Mucosa of descending colon (tissue), 3 donors: ENCODE measurements at regions not wholly inside any gene's neighbourhood (a gene's known extent, or its start where the extent isn't known, plus 50 kb on each side); places are given as distances from the start of the nearest gene placed in this dataset.

ENCODE experiments used
- ATAC-seq: fragments of 200-7000 bp; cut with Tn5 transposase; one replicate; pipeline ENCODE4 v1.9.1; 2020; ENCODE audit warnings: mild to moderate bottlenecking, moderate library complexity
- DNase-seq, 3 donors: peaks; one replicate each; pipeline ENCODE4 v3.0.0-alpha.2; 2020
- H3K36me3 ChIP-seq: fragments of 200-600 bp; one replicate; pipeline ENCODE4 v1.8.0; 2021; ENCODE audit warnings: low read depth, mild to moderate bottlenecking
- H3K4me1 ChIP-seq: fragments of 200-600 bp; one replicate; pipeline ENCODE4 v1.8.0; 2021; ENCODE audit warnings: low read depth, mild to moderate bottlenecking
- H3K4me3 ChIP-seq: fragments of 200-600 bp; one replicate; pipeline ENCODE4 v1.8.0; 2021; ENCODE audit warnings: mild to moderate bottlenecking
- H3K9me3 ChIP-seq: fragments of 200-600 bp; one replicate; pipeline ENCODE4 v1.8.0; 2021; ENCODE audit warnings: mild to moderate bottlenecking
- intact Hi-C, 2 donors: fragments of 100-400 bp; cut with DNase I in 1 of 2; cut with micrococcal nuclease in 1 of 2; formaldehyde crosslinking; loops; one replicate each; pipeline versions ENCODE4 v1.11.0 to v1.11.1; 2022; cut with DNase I, micrococcal nuclease
- TF ChIP-seq, protein P1 (sequence below): fragments of 200-600 bp; IDR thresholded peaks from one replicate; pipeline ENCODE4 v1.8.0; 2022; ENCODE audit warnings: antibody characterized with exemption, mild to moderate bottlenecking
- donor health status: DM: no; HTN: no; CAD: no; lungs with moderate emphysema.
- donor health status: DM: no; HTN: no; CAD: no.
- donor health status: DM: no; HTN: yes; CAD: no.

DNA sequence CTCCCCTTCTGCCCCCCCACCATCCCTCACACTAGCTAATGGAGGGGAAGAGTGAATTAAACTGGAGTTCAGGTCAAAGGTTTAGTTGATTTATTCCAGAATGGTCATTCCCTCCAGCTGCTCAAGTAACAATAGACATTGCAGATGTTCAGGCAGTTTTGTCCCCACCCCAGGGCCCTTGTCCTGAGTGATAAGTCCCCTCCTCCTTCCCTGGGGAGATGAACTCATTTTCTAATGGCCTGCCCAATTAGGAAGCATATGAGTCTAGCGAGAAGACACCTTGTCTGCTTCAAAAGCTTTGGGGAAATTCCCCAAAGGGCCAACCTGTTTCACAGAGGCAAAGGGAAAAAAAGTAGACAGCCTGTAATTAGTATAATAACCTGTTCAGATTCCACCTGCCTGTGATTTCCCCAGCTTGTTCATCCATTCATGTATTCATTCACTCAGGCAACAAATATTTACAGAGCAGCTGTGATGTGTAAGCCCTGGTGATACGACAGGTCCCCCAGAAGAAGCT, 165.3 kb downstream of the SHQ1 start:
- TF ChIP-seq, protein P1, sequence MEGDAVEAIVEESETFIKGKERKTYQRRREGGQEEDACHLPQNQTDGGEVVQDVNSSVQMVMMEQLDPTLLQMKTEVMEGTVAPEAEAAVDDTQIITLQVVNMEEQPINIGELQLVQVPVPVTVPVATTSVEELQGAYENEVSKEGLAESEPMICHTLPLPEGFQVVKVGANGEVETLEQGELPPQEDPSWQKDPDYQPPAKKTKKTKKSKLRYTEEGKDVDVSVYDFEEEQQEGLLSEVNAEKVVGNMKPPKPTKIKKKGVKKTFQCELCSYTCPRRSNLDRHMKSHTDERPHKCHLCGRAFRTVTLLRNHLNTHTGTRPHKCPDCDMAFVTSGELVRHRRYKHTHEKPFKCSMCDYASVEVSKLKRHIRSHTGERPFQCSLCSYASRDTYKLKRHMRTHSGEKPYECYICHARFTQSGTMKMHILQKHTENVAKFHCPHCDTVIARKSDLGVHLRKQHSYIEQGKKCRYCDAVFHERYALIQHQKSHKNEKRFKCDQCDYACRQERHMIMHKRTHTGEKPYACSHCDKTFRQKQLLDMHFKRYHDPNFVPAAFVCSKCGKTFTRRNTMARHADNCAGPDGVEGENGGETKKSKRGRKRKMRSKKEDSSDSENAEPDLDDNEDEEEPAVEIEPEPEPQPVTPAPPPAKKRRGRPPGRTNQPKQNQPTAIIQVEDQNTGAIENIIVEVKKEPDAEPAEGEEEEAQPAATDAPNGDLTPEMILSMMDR = no peak
- no peaks in the 10 kb centered on the region for H3K9me3 ChIP-seq
- no peaks in the 10 kb centered on the region for H3K4me1 ChIP-seq
- DNase-seq (no peak), ATAC-seq (peak; percentile 51)
- intact Hi-C loops = no loop called here
- H3K36me3 ChIP-seq = no peaks in the 10 kb centered on the region
- no peak overlapping the region for H3K4me3 ChIP-seq

DNA sequence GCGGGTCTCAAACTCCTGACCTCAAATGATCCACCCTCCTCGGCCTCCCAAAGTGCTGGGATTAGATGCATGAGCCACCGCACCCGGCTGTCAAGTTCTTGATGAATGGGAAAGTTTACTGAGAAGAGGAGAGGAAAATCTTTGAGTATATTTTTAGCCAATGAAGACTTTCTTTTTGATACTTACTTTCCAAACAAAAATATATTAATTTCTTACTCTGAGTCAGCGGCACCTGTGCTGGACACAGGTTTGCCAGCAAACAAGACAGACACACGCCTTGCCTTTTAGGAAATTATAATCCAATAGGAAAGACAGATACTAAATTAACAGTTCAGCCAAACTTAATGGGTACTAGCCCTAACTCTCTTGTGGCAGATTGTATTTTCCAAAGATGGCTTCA, 166.6 kb downstream of the SHQ1 start:
- H3K4me1 ChIP-seq = no peaks in the 10 kb centered on the region
- no peak for ATAC-seq
- intact Hi-C loops = no loop called here
- no peaks in the 10 kb centered on the region for H3K36me3 ChIP-seq
- no peaks in the 10 kb centered on the region for H3K9me3 ChIP-seq
- no peak for DNase-seq
- TF ChIP-seq, protein P1 = no peak
- no peak overlapping the region for H3K4me3 ChIP-seq

DNA sequence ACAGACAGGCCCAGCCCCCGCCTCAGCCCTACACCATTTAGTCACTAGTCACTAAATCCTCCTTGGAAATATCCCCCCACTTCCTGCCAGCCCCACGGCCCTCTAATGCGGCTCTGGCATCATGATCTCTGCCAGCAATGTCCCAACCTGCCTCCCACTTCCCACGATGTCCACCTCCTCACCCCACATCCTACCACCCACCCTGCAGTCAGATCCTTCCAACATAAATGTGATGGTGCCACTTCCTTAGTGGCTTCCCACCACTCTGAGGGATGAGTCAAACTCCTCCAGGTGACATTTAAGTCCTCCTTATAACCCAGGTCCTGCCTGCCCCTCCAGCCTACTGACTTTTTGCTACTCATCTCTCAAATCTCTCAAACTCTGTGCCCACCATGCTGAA, 167.5 kb downstream of the SHQ1 start:
- H3K36me3 ChIP-seq = no peaks in the 10 kb centered on the region
- no peaks in the 10 kb centered on the region for H3K4me1 ChIP-seq
- ATAC-seq = no peak
- no peaks in the 10 kb centered on the region for H3K9me3 ChIP-seq
- intact Hi-C loops = no loop called here
- no peak for DNase-seq
- H3K4me3 ChIP-seq = no peak overlapping the region
- TF ChIP-seq, protein P1 = no peak

DNA sequence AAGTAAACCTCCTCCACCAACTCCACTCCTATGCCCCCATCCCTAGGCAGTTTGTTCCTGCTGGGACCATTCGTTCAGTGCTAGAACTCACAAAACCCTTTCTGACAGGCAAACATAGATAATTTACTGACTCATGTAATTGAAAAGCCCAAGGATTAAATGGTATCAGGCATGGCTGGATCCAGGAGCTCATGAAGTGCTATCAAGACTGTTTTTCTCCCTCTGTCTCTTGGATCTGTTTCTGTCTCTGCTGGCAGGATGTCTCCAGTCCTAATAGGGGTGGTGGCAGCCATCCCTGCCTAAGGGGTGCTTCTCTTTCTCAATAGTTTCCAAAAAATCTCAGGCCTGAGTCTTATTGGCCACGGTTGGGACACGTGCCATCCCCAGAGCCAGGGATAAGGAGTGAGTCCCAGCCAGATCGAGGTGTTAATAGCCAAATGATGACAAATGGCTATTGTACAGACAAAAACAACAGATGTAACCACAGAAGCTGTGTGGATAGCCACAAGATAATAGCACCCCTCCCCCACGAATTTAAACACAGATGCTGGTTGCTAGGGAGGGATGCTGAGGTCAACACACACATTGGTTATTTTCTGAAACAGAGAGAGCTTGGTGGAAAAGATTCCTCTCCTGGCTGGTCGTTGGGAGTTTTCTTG, 168.6 kb downstream of the SHQ1 start:
- Histone ChIP-seq H3K4me3 (no peak overlapping the region), H3K9me3 (no peaks in the 10 kb centered on the region), H3K36me3 (no peaks in the 10 kb centered on the region), H3K4me1 (no peaks in the 10 kb centered on the region)
- TF ChIP-seq, protein P1 = no peak
- ATAC-seq = no peak
- no peak for DNase-seq
- intact Hi-C loops = no loop called here

DNA sequence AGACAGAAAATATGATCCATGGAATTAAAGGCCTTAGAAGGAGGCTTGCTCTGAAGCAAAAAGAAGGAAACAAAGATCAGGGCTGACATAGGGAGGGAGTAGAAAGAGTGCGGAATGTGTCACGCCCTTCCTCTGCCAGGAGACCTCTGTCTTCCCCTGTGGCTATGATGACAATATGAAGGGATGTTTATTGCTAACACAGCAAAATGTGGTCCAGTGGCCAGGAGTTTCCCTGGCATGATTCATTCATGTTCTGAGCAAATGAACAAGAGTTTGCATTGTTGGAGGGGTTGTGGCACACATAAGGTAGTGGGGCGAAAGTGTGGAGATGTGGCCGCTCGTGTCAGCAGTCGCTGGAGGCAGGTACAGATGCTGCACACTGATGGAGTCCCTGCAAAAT, 169.4 kb downstream of the SHQ1 start:
- DNase-seq (no peak), ATAC-seq (peak; percentile 74)
- Histone ChIP-seq H3K9me3 (no peaks in the 10 kb centered on the region), H3K4me3 (no peak overlapping the region), H3K4me1 (no peaks in the 10 kb centered on the region), H3K36me3 (no peaks in the 10 kb centered on the region)
- intact Hi-C loops = no loop called here
- TF ChIP-seq, protein P1 = no peak

DNA sequence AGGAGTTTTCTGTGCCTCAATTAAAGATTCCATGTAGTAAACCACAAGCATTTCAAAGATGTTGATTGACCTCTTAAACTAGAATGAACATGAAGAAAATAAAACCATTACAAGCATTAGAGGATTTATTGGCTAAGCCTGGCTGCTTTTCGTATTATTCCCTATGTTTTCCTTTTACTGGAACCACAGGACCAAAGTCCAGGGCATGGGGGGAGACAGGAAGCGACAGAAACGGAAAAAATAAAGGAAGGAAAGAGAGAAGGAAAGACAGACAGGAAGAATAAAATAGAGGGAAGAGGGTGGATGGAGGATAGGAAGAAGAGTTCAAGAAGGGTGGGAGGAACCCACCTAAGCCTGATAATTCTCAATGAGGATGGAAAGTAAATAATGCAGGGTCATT, 169.9 kb downstream of the SHQ1 start:
- Histone ChIP-seq H3K36me3 (no peaks in the 10 kb centered on the region), H3K4me3 (no peak overlapping the region), H3K4me1 (no peaks in the 10 kb centered on the region), H3K9me3 (no peaks in the 10 kb centered on the region)
- peak; percentile 26 for ATAC-seq
- intact Hi-C loops = no loop called here
- DNase-seq = peak in 1 of 3 donors; percentile 20
- TF ChIP-seq, protein P1 = no peak
